Endothelial cell (in vitro differentiated cells): ENCODE measurements at regions not wholly inside any gene's neighbourhood (a gene's known extent, or its start where the extent isn't known, plus 50 kb on each side); places are given as distances from the start of the nearest gene placed in this dataset.

Experiments used
- DNase-seq: peaks from one replicate; pipeline ENCODE4 v3.0.0; 2021; ENCODE audit warnings: low spot score
- H3K27ac Mint-ChIP-seq: one replicate; pipeline ENCODE4 v1.8.0; 2021; ENCODE audit warnings: mixed read lengths, inconsistent platforms; ENCODE audit not compliant: unreplicated experiment
- H3K27me3 Mint-ChIP-seq: one replicate; pipeline ENCODE4 v1.8.0; 2021; ENCODE audit warnings: mild to moderate bottlenecking, moderate library complexity, mixed read lengths, inconsistent platforms; ENCODE audit not compliant: unreplicated experiment
- H3K36me3 Mint-ChIP-seq: one replicate; pipeline ENCODE4 v1.8.0; 2021; ENCODE audit warnings: mild to moderate bottlenecking, low read depth, mixed read lengths, inconsistent platforms; ENCODE audit not compliant: unreplicated experiment
- H3K4me1 Mint-ChIP-seq: one replicate; pipeline ENCODE4 v1.8.0; 2021; ENCODE audit warnings: mild to moderate bottlenecking, mixed read lengths, inconsistent platforms; ENCODE audit not compliant: unreplicated experiment
- H3K4me3 Mint-ChIP-seq: one replicate; pipeline ENCODE4 v1.8.0; 2021; ENCODE audit warnings: mild to moderate bottlenecking, mixed read lengths, inconsistent platforms; ENCODE audit not compliant: unreplicated experiment
- H3K9me3 Mint-ChIP-seq: one replicate; pipeline ENCODE4 v1.8.0; 2021; ENCODE audit warnings: mixed read lengths, inconsistent platforms; ENCODE audit not compliant: unreplicated experiment
- TF ChIP-seq, protein P1 (sequence below): fragments of 200-600 bp; sonication (generic); IDR thresholded peaks from one replicate; pipeline ENCODE4 v1.5.0; 2021; ENCODE audit warnings: antibody characterized with exemption; ENCODE audit not compliant: unreplicated experiment

DNA sequence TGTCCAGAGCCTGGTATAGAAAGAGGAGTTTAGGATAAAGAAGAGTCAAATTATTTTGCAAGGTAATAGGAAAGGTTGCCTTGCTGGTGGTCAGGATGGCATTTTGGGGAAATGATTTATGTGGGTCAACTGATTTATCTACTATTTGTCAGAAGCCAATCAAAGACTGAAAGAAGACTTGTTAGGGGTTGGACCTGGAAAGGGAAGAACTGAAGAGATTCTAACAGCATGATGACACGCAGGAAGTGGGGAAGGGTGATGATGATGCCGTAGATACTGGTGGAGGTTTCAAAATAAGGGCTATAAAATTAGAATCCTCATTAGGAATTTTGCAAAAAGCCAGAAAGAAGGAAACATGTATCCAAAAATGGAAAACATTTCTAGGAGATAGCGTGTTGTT is 60.7 kb upstream of the FGF14 start:
- no peaks in the 10 kb centered on the region for H3K36me3 Mint-ChIP-seq

GRCh38 chr13:102461302-102461701 is 59.5 kb upstream of the FGF14 start:
- TF ChIP-seq, protein P1, sequence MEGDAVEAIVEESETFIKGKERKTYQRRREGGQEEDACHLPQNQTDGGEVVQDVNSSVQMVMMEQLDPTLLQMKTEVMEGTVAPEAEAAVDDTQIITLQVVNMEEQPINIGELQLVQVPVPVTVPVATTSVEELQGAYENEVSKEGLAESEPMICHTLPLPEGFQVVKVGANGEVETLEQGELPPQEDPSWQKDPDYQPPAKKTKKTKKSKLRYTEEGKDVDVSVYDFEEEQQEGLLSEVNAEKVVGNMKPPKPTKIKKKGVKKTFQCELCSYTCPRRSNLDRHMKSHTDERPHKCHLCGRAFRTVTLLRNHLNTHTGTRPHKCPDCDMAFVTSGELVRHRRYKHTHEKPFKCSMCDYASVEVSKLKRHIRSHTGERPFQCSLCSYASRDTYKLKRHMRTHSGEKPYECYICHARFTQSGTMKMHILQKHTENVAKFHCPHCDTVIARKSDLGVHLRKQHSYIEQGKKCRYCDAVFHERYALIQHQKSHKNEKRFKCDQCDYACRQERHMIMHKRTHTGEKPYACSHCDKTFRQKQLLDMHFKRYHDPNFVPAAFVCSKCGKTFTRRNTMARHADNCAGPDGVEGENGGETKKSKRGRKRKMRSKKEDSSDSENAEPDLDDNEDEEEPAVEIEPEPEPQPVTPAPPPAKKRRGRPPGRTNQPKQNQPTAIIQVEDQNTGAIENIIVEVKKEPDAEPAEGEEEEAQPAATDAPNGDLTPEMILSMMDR: no peak
- H3K27me3 Mint-ChIP-seq: no peaks in the 10 kb centered on the region
- no peaks in the 10 kb centered on the region for H3K4me1 Mint-ChIP-seq
- no peak for DNase-seq
- H3K4me3 Mint-ChIP-seq: no peak overlapping the region
- H3K36me3 Mint-ChIP-seq: no peaks in the 10 kb centered on the region
- H3K9me3 Mint-ChIP-seq: no peaks in the 10 kb centered on the region
- no peak overlapping the region for H3K27ac Mint-ChIP-seq

More for the DNA sequence above, 60.7 kb upstream of the FGF14 start:
- Mint-ChIP-seq H3K27me3 (peaks cover under 1% of the 10 kb centered on the region), H3K4me1 (no peaks in the 10 kb centered on the region), H3K4me3 (no peak overlapping the region), H3K9me3 (no peaks in the 10 kb centered on the region), H3K27ac (no peak overlapping the region)
- TF ChIP-seq, protein P1: no peak
- DNase-seq: no peak

DNA sequence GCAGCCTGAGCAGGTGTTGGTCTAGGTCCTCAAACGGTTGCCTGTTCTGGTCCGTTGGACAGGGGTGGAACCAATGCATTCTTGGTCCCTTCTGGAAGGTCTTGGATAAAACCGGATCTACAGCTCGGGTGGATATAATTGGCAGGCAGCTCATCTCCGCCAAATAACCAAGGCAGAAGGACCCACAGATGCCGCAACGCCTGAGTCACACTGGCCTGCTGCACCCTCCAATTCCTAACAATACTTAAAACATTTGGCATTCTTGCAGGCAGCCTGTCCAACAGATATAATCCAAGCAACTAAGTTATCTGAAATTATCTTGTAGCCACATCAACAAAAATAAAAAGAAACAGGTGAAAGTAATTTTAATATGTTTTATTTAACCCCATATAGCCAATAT is 59.0 kb upstream of the FGF14 start:
- TF ChIP-seq, protein P1: no peak
- H3K4me1 Mint-ChIP-seq: no peaks in the 10 kb centered on the region
- H3K36me3 Mint-ChIP-seq: no peaks in the 10 kb centered on the region
- no peak overlapping the region for H3K4me3 Mint-ChIP-seq
- DNase-seq: no peak
- H3K9me3 Mint-ChIP-seq: no peaks in the 10 kb centered on the region
- no peak overlapping the region for H3K27ac Mint-ChIP-seq
- no peaks in the 10 kb centered on the region for H3K27me3 Mint-ChIP-seq

- H3K9me3 Mint-ChIP-seq: no peaks in the 10 kb centered on the region
These were observed 51.0 kb upstream of the FGF14 start for GRCh38 chr13:102452836-102453235.

More at GRCh38 chr13:102452836-102453235, 51.0 kb upstream of the FGF14 start:
- DNase-seq: no peak
- Mint-ChIP-seq H3K27ac (no peak overlapping the region), H3K4me3 (no peak overlapping the region), H3K4me1 (no peaks in the 10 kb centered on the region), H3K27me3 (no peaks in the 10 kb centered on the region), H3K36me3 (no peaks in the 10 kb centered on the region)
- TF ChIP-seq, protein P1: no peak
